ENCODE measurements at regions not wholly inside any gene's neighbourhood (a gene's known extent, or its start where the extent isn't known, plus 50 kb on each side); places are given as distances from the start of the nearest gene placed in this dataset.

GRCh38 chr13:24042710-24043440 lies 117.6 kb upstream of the SPATA13 start:
- TF ChIP-seq CTCF (IDR thresholded peaks at IDR 0.05; ENCODE audit: low read depth, low read length, missing input control) (no peak), TAF1 (conservative IDR thresholded peaks at IDR 0.05) (no peak), MAX (IDR thresholded peaks at IDR 0.05) (no peak), GABPA (IDR thresholded peaks at IDR 0.05 in 1 of 2, conservative IDR thresholded peaks at IDR 0.05 in 1 of 2) (no peak), FOXA2 (IDR thresholded peaks at IDR 0.05) (no peak)
- TF ChIP-seq, protein P1, sequence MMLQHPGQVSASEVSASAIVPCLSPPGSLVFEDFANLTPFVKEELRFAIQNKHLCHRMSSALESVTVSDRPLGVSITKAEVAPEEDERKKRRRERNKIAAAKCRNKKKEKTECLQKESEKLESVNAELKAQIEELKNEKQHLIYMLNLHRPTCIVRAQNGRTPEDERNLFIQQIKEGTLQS (IDR thresholded peaks at IDR 0.05): no peak
